K562 (cell line): ENCODE measurements at regions not wholly inside any gene's neighbourhood (a gene's known extent, or its start where the extent isn't known, plus 50 kb on each side); places are given as distances from the start of the nearest gene placed in this dataset.

Experiments
- AFF1 ChIP-seq, 2 experiments: fragments of 450-650 bp; IDR thresholded peaks; 2 replicates each; pipeline ENCODE4 v1.6.1; 2018; ENCODE audit warnings: mild to moderate bottlenecking in 2 of 2, low read depth in 1 of 2; ENCODE audit not compliant: partially characterized antibody in 2 of 2
- ARHGAP35 ChIP-seq: fragments of 450-650 bp; IDR thresholded peaks from 2 replicates; pipeline ENCODE4 v1.6.1; 2018; ENCODE audit not compliant: partially characterized antibody
- ARID1B ChIP-seq: fragments of 450-650 bp; IDR thresholded peaks from 2 replicates; pipeline ENCODE4 v1.6.1; 2016; ENCODE audit warnings: antibody characterized with exemption, mild to moderate bottlenecking, inconsistent platforms
- BHLHE40 ChIP-seq: IDR thresholded peaks from 2 replicates; pipeline ENCODE4 v1.6.1; 2011; ENCODE audit warnings: low read length, improper control_type of control experiment
- BMI1 ChIP-seq: fragments of 150-350 bp; IDR thresholded peaks from 2 replicates; pipeline ENCODE4 v1.6.1; 2014; ENCODE audit warnings: low read length
- BRD4 ChIP-seq: fragments of 200-600 bp; sonication (generic); IDR thresholded peaks from 2 replicates; pipeline ENCODE4 v1.6.1; 2017; ENCODE audit warnings: inconsistent platforms
- CREM ChIP-seq: IDR thresholded peaks from 2 replicates; pipeline ENCODE4 v1.6.1; 2014; ENCODE audit warnings: antibody characterized with exemption, low read depth
- CTBP1 ChIP-seq: fragments of 450-650 bp; IDR thresholded peaks from 2 replicates; pipeline ENCODE4 v1.6.1; 2016; ENCODE audit warnings: borderline replicate concordance
- GABPB1 ChIP-seq: sonication (generic); formaldehyde crosslinking; IDR thresholded peaks from 2 replicates; pipeline ENCODE4 v1.8.0; 2022; ENCODE audit warnings: mild to moderate bottlenecking, missing genetic modification reagents
- GATA2 ChIP-seq: sonication (generic); formaldehyde crosslinking; IDR thresholded peaks from 2 replicates; pipeline ENCODE4 v1.4.0; 2020; ENCODE audit warnings: mild to moderate bottlenecking, missing genetic modification reagents
- L3MBTL2 ChIP-seq: fragments of 450-650 bp; IDR thresholded peaks from 2 replicates; pipeline ENCODE4 v1.6.1; 2016; ENCODE audit warnings: mild to moderate bottlenecking, moderate library complexity
- PCBP2 ChIP-seq: fragments of 200-400 bp; formaldehyde crosslinking; IDR thresholded peaks from 2 replicates; pipeline ENCODE4 v1.6.1; 2018; ENCODE audit warnings: low read length, low read depth, mild to moderate bottlenecking, moderate library complexity; ENCODE audit not compliant: poor library complexity, severe bottlenecking
- PHF21A ChIP-seq: fragments of 450-650 bp; IDR thresholded peaks from 2 replicates; pipeline ENCODE4 v1.6.1; 2017; ENCODE audit warnings: low read depth, borderline replicate concordance
- POLR2A ChIP-seq: fragments of 450-650 bp; conservative IDR thresholded peaks from 2 replicates; pipeline ENCODE4 v1.6.1; 2016
- POLR2AphosphoS2 ChIP-seq: IDR thresholded peaks from 2 replicates; pipeline ENCODE4 v1.6.1; 2012; ENCODE audit warnings: low read length, improper control_type of control experiment
- PRMT5 ChIP-seq: sonication (generic); formaldehyde crosslinking; IDR thresholded peaks from 2 replicates; pipeline ENCODE4 v1.5.0; 2020; ENCODE audit warnings: missing genetic modification reagents
- PURB ChIP-seq: sonication (generic); formaldehyde crosslinking; IDR thresholded peaks from 2 replicates; pipeline ENCODE4 v1.9.0; 2021; ENCODE audit warnings: low read depth, mild to moderate bottlenecking, missing genetic modification reagents
- RFX5 ChIP-seq: IDR thresholded peaks from 2 replicates; pipeline ENCODE4 v1.6.1; 2011; ENCODE audit warnings: low read depth, mild to moderate bottlenecking, improper control_type of control experiment, low read length
- SRSF9 ChIP-seq: fragments of 200-400 bp; formaldehyde crosslinking; IDR thresholded peaks from 2 replicates; pipeline ENCODE4 v1.6.1; 2017; ENCODE audit warnings: low read depth, low read length, borderline replicate concordance
- TGIF2 ChIP-seq: sonication (generic); formaldehyde crosslinking; IDR thresholded peaks from 2 replicates; pipeline ENCODE4 v1.8.1; 2022; ENCODE audit warnings: mild to moderate bottlenecking, missing genetic modification reagents, moderate library complexity
- TRIM24 ChIP-seq, 2 experiments: fragments of 450-650 bp; IDR thresholded peaks; 2 replicates each; pipeline ENCODE4 v1.6.1; 2016
- ZBTB43 ChIP-seq: sonication (generic); formaldehyde crosslinking; IDR thresholded peaks from 2 replicates; pipeline ENCODE4 v1.8.0; 2023; ENCODE audit warnings: mild to moderate bottlenecking, missing genetic modification reagents
- ZNF143 ChIP-seq: sonication (generic); formaldehyde crosslinking; IDR thresholded peaks from 2 replicates; pipeline ENCODE4 v1.9.0; 2022; ENCODE audit warnings: mild to moderate bottlenecking, missing genetic modification reagents
- ZNF24 ChIP-seq: fragments of 450-650 bp; IDR thresholded peaks from 2 replicates; pipeline ENCODE4 v1.6.1; 2016
- ZNF274 ChIP-seq: IDR thresholded peaks from 2 replicates; pipeline ENCODE4 v1.6.1; 2011; ENCODE audit warnings: low read depth, mild to moderate bottlenecking, low read length, moderate library complexity, borderline replicate concordance
- ZNF707 ChIP-seq: fragments of 250-450 bp; sonication (Bioruptor Pico); conservative IDR thresholded peaks from 2 replicates; pipeline ENCODE4 v1.8.0; 2022; ENCODE audit warnings: inconsistent platforms, mild to moderate bottlenecking, moderate library complexity
- ZNF717 ChIP-seq: fragments of 250-450 bp; sonication (Bioruptor Pico); IDR thresholded peaks from 2 replicates; pipeline ENCODE4 v1.5.0; 2021
- TF ChIP-seq, protein P1 (sequence below): fragments of 250-450 bp; sonication (Bioruptor Pico); IDR thresholded peaks from 2 replicates; pipeline ENCODE4 v1.8.0; 2021; ENCODE audit warnings: borderline replicate concordance, mild to moderate bottlenecking, moderate library complexity; ENCODE audit not compliant: poor library complexity, severe bottlenecking

GRCh38 chr22:49657275-49657973, 170.2 kb downstream of the BRD1 start (continued):
- TF ChIP-seq CREM (peak; percentile 37; the same call in 1 of the 2 replicates), POLR2AphosphoS2 (no peak), AFF1 (IDR thresholded peaks at IDR 0.05; ENCODE audit: low read depth in 1 of 2, partially characterized antibody in 2 of 2) (no peak), GATA2 (CRISPR knock-in tag) (no peak), SRSF9 (no peak), PHF21A (no peak), BMI1 (no peak), PCBP2 (no peak), CTBP1 (no peak), ZNF274 (no peak), ARHGAP35 (peak; percentile 72), TRIM24 (IDR thresholded peaks at IDR 0.05) (no peak), TGIF2 (CRISPR knock-in tag) (no peak), RFX5 (no peak), ZNF24 (no peak), ZNF143 (CRISPR knock-in tag) (no peak), PURB (CRISPR knock-in tag) (no peak), ARID1B (no peak), ZNF707 (CRISPR knock-in tag) (no peak), PRMT5 (CRISPR knock-in tag) (no peak), ZNF717 (CRISPR knock-in tag) (no peak), BHLHE40 (peak; percentile 97), ZBTB43 (CRISPR knock-in tag) (no peak), L3MBTL2 (no peak), BRD4 (no peak), GABPB1 (CRISPR knock-in tag) (no peak), POLR2A (peak; percentile 84)
- TF ChIP-seq, protein P1, sequence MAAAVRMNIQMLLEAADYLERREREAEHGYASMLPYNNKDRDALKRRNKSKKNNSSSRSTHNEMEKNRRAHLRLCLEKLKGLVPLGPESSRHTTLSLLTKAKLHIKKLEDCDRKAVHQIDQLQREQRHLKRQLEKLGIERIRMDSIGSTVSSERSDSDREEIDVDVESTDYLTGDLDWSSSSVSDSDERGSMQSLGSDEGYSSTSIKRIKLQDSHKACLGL (CRISPR knock-in tag) = no peak
